Neuron (in vitro differentiated cells): ENCODE measurements at regions not wholly inside any gene's neighbourhood (a gene's known extent, or its start where the extent isn't known, plus 50 kb on each side); places are given as distances from the start of the nearest gene placed in this dataset.

Source experiments
- H2AFZ ChIP-seq: one replicate; pipeline ENCODE4 v1.6.1; 2013; ENCODE audit warnings: low read depth, mild to moderate bottlenecking, inconsistent platforms, low read length, moderate library complexity
- H3K27me3 ChIP-seq: one replicate; pipeline ENCODE4 v1.6.1; 2013; ENCODE audit warnings: low read length; ENCODE audit not compliant: insufficient read depth
- H3K36me3 ChIP-seq: one replicate; pipeline ENCODE4 v1.6.1; 2013; ENCODE audit warnings: low read length; ENCODE audit not compliant: insufficient read depth
- H3K4me1 ChIP-seq: one replicate; pipeline ENCODE4 v1.6.1; 2013; ENCODE audit warnings: low read length; ENCODE audit not compliant: insufficient read depth
- H3K4me3 ChIP-seq: 2 replicates; pipeline ENCODE4 v1.5.1; 2013; ENCODE audit warnings: mild to moderate bottlenecking, low read length, moderate library complexity
- H3K9me3 ChIP-seq: one replicate; pipeline ENCODE4 v1.6.1; 2013; ENCODE audit warnings: low read length

- no peak overlapping the region for H3K4me3 ChIP-seq
- no peak overlapping the region for H2AFZ ChIP-seq
- no peaks in the 10 kb centered on the region for H3K36me3 ChIP-seq
- H3K4me1 ChIP-seq = no peaks in the 10 kb centered on the region
- H3K9me3 ChIP-seq = no peaks in the 10 kb centered on the region
- no peaks in the 10 kb centered on the region for H3K27me3 ChIP-seq
Measured at GRCh38 chr5:153066281-153066680, 424.2 kb upstream of the GRIA1 start.

GRCh38 chr5:153067869-153068268, 422.6 kb upstream of the GRIA1 start:
- no peaks in the 10 kb centered on the region for H3K4me1 ChIP-seq

GRCh38 chr5:153079396-153079795, 411.1 kb upstream of the GRIA1 start:
- Histone ChIP-seq H2AFZ (no peak overlapping the region), H3K27me3 (no peaks in the 10 kb centered on the region), H3K4me3 (no peak overlapping the region), H3K36me3 (no peaks in the 10 kb centered on the region), H3K9me3 (no peaks in the 10 kb centered on the region), H3K4me1 (no peaks in the 10 kb centered on the region)

More at GRCh38 chr5:153067869-153068268, 422.6 kb upstream of the GRIA1 start:
- H3K9me3 ChIP-seq = no peaks in the 10 kb centered on the region
- no peaks in the 10 kb centered on the region for H3K36me3 ChIP-seq
- no peak overlapping the region for H2AFZ ChIP-seq
- no peak overlapping the region for H3K4me3 ChIP-seq
- H3K27me3 ChIP-seq = no peaks in the 10 kb centered on the region

- Histone ChIP-seq H2AFZ (no peak overlapping the region), H3K9me3 (no peaks in the 10 kb centered on the region), H3K27me3 (no peaks in the 10 kb centered on the region), H3K36me3 (no peaks in the 10 kb centered on the region), H3K4me3 (no peak overlapping the region), H3K4me1 (no peaks in the 10 kb centered on the region)
Measured at GRCh38 chr5:153080940-153081339, 409.5 kb upstream of the GRIA1 start.

GRCh38 chr5:153081385-153081784, 409.1 kb upstream of the GRIA1 start:
- Histone ChIP-seq H3K27me3 (no peaks in the 10 kb centered on the region), H3K4me1 (no peaks in the 10 kb centered on the region), H3K36me3 (no peaks in the 10 kb centered on the region)

GRCh38 chr5:153084511-153084910, 406.0 kb upstream of the GRIA1 start:
- H3K27me3 ChIP-seq = peaks cover 2% of the 10 kb centered on the region
- H3K36me3 ChIP-seq = no peaks in the 10 kb centered on the region
- no peak overlapping the region for H2AFZ ChIP-seq
- H3K9me3 ChIP-seq = no peaks in the 10 kb centered on the region
- H3K4me1 ChIP-seq = no peaks in the 10 kb centered on the region
- H3K4me3 ChIP-seq = no peak overlapping the region

More at GRCh38 chr5:153081385-153081784, 409.1 kb upstream of the GRIA1 start:
- Histone ChIP-seq H2AFZ (no peak overlapping the region), H3K4me3 (no peak overlapping the region), H3K9me3 (no peaks in the 10 kb centered on the region)

- no peak overlapping the region for H3K4me3 ChIP-seq
- H3K9me3 ChIP-seq = no peaks in the 10 kb centered on the region
- no peaks in the 10 kb centered on the region for H3K4me1 ChIP-seq
- no peaks in the 10 kb centered on the region for H3K36me3 ChIP-seq
- no peak overlapping the region for H2AFZ ChIP-seq
- H3K27me3 ChIP-seq = peaks cover 2% of the 10 kb centered on the region
Measured at GRCh38 chr5:153086486-153086885, 404.0 kb upstream of the GRIA1 start.

GRCh38 chr5:153088538-153088937, 401.9 kb upstream of the GRIA1 start:
- no peaks in the 10 kb centered on the region for H3K9me3 ChIP-seq
- H2AFZ ChIP-seq = no peak overlapping the region
- H3K27me3 ChIP-seq = peaks cover 2% of the 10 kb centered on the region
- H3K36me3 ChIP-seq = no peaks in the 10 kb centered on the region
- H3K4me1 ChIP-seq = no peaks in the 10 kb centered on the region
- no peak overlapping the region for H3K4me3 ChIP-seq

GRCh38 chr5:153094333-153094732, 396.1 kb upstream of the GRIA1 start:
- H3K4me1 ChIP-seq = no peaks in the 10 kb centered on the region

GRCh38 chr5:153096381-153096780, 394.1 kb upstream of the GRIA1 start:
- Histone ChIP-seq H3K36me3 (no peaks in the 10 kb centered on the region), H3K4me3 (no peak overlapping the region), H3K27me3 (no peaks in the 10 kb centered on the region), H3K4me1 (no peaks in the 10 kb centered on the region), H3K9me3 (no peaks in the 10 kb centered on the region), H2AFZ (no peak overlapping the region)

More at GRCh38 chr5:153094333-153094732, 396.1 kb upstream of the GRIA1 start:
- H3K9me3 ChIP-seq = no peaks in the 10 kb centered on the region
- no peak overlapping the region for H2AFZ ChIP-seq
- no peaks in the 10 kb centered on the region for H3K27me3 ChIP-seq
- H3K4me3 ChIP-seq = no peak overlapping the region
- H3K36me3 ChIP-seq = no peaks in the 10 kb centered on the region

- H3K4me3 ChIP-seq = no peak overlapping the region
Measured at GRCh38 chr5:153099328-153099727, 391.1 kb upstream of the GRIA1 start.

GRCh38 chr5:153101235-153102180, 389.0 kb upstream of the GRIA1 start:
- H3K4me1 ChIP-seq = no peaks in the 10 kb centered on the region

More at GRCh38 chr5:153099328-153099727, 391.1 kb upstream of the GRIA1 start:
- no peaks in the 10 kb centered on the region for H3K4me1 ChIP-seq
- no peaks in the 10 kb centered on the region for H3K9me3 ChIP-seq
- no peaks in the 10 kb centered on the region for H3K27me3 ChIP-seq
- no peak overlapping the region for H2AFZ ChIP-seq
- no peaks in the 10 kb centered on the region for H3K36me3 ChIP-seq

GRCh38 chr5:153116916-153117315, 373.6 kb upstream of the GRIA1 start:
- no peak overlapping the region for H2AFZ ChIP-seq
- H3K4me1 ChIP-seq = no peaks in the 10 kb centered on the region
- H3K4me3 ChIP-seq = no peak overlapping the region
- H3K36me3 ChIP-seq = no peaks in the 10 kb centered on the region
- H3K9me3 ChIP-seq = no peaks in the 10 kb centered on the region
- no peaks in the 10 kb centered on the region for H3K27me3 ChIP-seq

More at GRCh38 chr5:153101235-153102180, 389.0 kb upstream of the GRIA1 start:
- Histone ChIP-seq H3K27me3 (no peaks in the 10 kb centered on the region), H3K36me3 (no peaks in the 10 kb centered on the region), H3K4me3 (no peak overlapping the region), H3K9me3 (no peaks in the 10 kb centered on the region), H2AFZ (no peak overlapping the region)
